ENCODE measurements at regions not wholly inside any gene's neighbourhood (a gene's known extent, or its start where the extent isn't known, plus 50 kb on each side); places are given as distances from the start of the nearest gene placed in this dataset.

- DNase-seq (ENCODE audit: low spot score): no peak
Measured at GRCh38 chr2:156695595-156695994, 259.4 kb downstream of the GPD2 start.

- no peak for DNase-seq (ENCODE audit: low spot score)
Measured at GRCh38 chr2:156697906-156698305, 261.7 kb downstream of the GPD2 start.

- no peak for DNase-seq (ENCODE audit: low spot score)
Measured at GRCh38 chr2:156700681-156701080, 264.5 kb downstream of the GPD2 start.

- DNase-seq (ENCODE audit: low spot score): no peak
Measured at GRCh38 chr2:156702541-156702940, 266.4 kb downstream of the GPD2 start.

GRCh38 chr2:156703642-156704041 lies 267.5 kb downstream of the GPD2 start:
- DNase-seq (ENCODE audit: low spot score): no peak

GRCh38 chr2:156704132-156704531 lies 268.0 kb downstream of the GPD2 start:
- DNase-seq (ENCODE audit: low spot score): no peak

GRCh38 chr2:156704617-156705016 lies 268.4 kb downstream of the GPD2 start:
- DNase-seq (ENCODE audit: low spot score): no peak

- DNase-seq (ENCODE audit: low spot score): no peak
Measured at GRCh38 chr2:156706576-156706975, 270.4 kb downstream of the GPD2 start.

- DNase-seq (ENCODE audit: low spot score): no peak
Measured at GRCh38 chr2:156708051-156708450, 271.9 kb downstream of the GPD2 start.

- no peak for DNase-seq (ENCODE audit: low spot score)
Measured at GRCh38 chr2:156709091-156709490, 272.9 kb downstream of the GPD2 start.

- no peak for DNase-seq (ENCODE audit: low spot score)
Measured at GRCh38 chr2:156719036-156719435, 282.9 kb downstream of the GPD2 start.

GRCh38 chr2:156727867-156728266 lies 291.7 kb downstream of the GPD2 start:
- no peak for DNase-seq (ENCODE audit: low spot score)

- no peak for DNase-seq (ENCODE audit: low spot score)
Measured at GRCh38 chr2:156728328-156728727, 292.1 kb downstream of the GPD2 start.

- DNase-seq (ENCODE audit: low spot score): no peak
Measured at GRCh38 chr2:156731506-156731905, 295.3 kb downstream of the GPD2 start.

- no peak for DNase-seq (ENCODE audit: low spot score)
Measured at GRCh38 chr2:156736950-156737349, 300.8 kb downstream of the GPD2 start.

GRCh38 chr2:156739301-156739700 lies 303.1 kb downstream of the GPD2 start:
- no peak for DNase-seq (ENCODE audit: low spot score)

GRCh38 chr2:156745619-156746018 lies 309.4 kb downstream of the GPD2 start:
- no peak for DNase-seq (ENCODE audit: low spot score)

GRCh38 chr2:156748221-156748620 lies 312.0 kb downstream of the GPD2 start:
- no peak for DNase-seq (ENCODE audit: low spot score)

- no peak for DNase-seq (ENCODE audit: low spot score)
Measured at GRCh38 chr2:156752042-156752441, 315.9 kb downstream of the GPD2 start.

- no peak for DNase-seq (ENCODE audit: low spot score)
Measured at GRCh38 chr2:156753766-156754165, 317.6 kb downstream of the GPD2 start.

- DNase-seq (ENCODE audit: low spot score): no peak
Measured at GRCh38 chr2:156756516-156756915, 320.3 kb downstream of the GPD2 start.

- no peak for DNase-seq (ENCODE audit: low spot score)
Measured at GRCh38 chr2:156763174-156763573, 327.0 kb downstream of the GPD2 start.

GRCh38 chr2:156765043-156765442 lies 328.9 kb downstream of the GPD2 start:
- DNase-seq (ENCODE audit: low spot score): no peak

- DNase-seq (ENCODE audit: low spot score): no peak
Measured at GRCh38 chr2:156765450-156765849, 329.3 kb downstream of the GPD2 start.

- no peak for DNase-seq (ENCODE audit: low spot score)
Measured at GRCh38 chr2:156769802-156770201, 333.6 kb downstream of the GPD2 start.
